ENCODE measurements at regions not wholly inside any gene's neighbourhood (a gene's known extent, or its start where the extent isn't known, plus 50 kb on each side); places are given as distances from the start of the nearest gene placed in this dataset.

- no peak for DNase-seq (ENCODE audit: low read depth)
These were observed 51.0 kb upstream of the L3MBTL3 start for GRCh38 chr6:129967427-129967826.

DNA sequence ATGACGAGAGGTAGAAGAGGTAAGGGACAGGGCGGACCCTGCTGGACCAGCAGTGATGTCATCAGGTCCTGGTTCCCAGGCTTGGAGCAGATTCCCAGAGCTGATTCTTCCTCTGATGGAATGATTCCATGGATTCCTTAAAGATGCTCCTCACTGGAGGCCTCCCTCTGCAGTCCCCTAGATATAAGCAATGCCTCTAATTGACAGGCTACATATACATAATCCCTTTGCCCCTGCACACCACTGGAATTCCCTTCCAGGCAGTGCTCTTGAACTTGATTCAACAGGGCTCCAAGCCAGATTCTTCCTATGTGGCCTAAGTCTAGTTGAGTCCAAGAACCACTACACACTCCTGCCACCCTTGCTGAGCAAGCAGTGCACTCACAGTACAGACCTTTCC lies 52.3 kb upstream of the L3MBTL3 start:
- DNase-seq (ENCODE audit: low read depth), result no peak

DNA sequence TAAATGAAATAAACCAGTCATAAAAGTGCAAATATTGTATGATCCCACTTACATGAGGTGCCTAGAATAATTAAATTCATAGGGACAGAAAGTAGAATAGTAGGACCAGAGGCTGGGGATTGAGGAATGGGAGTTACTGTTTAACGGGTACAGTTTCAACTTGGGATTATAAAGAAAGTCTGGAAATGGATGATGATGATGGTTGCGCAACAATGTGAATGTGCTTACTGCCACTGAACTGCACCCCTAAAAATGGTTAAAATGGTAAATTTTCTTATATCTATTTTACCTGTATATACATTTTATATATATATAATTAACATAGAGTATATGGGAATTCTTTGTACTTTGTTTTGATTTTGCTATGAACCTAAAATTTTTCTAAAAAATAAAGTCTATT lies 53.3 kb upstream of the L3MBTL3 start:
- no peak for DNase-seq (ENCODE audit: low read depth)

- DNase-seq (ENCODE audit: low read depth), result no peak
These were observed 58.9 kb upstream of the L3MBTL3 start for GRCh38 chr6:129959358-129959930.

DNA sequence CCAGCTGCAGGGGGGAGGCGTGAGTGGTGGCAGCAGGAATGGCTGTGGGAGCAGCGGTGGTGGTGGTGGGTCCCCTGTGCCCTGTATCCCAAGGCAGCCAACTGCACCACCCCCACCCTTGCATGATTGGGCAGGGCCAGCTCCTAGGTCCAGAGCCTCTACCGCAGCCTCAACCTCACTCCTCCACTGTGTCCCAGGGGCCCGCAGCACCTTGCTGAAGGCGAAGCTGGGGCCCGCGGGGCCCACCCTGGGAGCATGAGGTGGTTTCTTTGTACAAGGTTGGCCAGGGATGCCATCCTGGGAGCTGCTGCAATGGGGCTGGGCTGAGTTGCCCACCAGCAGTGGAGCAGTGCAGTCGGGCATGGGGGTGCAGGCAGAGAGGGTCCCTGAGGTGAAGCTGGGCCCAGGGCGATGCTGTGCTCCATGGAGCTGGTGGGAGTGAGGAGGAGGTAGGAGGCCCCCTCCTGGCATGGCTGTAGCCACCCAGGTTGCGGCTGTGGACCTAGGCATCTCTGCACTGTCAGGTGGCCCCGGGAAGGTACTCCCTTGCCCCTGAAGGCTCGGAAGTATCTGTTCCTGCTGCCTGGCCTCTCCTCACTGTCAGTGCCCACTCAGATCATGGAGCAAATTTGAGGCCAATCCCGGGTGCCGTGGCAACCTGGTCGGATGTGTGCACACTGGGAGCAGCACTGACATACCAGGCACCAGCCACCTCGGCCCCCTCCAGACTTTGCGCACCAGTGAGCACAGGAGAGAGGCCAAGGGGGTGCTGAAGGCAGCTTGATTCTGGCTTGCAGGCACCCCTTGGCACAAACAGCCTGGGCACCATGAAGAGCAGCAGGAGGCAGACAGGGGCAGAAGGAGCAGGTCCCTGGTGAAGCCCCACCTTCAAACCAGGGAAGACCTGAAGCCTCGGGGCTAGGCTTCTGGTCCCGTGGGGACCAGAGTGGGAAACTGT lies 60.2 kb upstream of the L3MBTL3 start:
- no peak for DNase-seq (ENCODE audit: low read depth)

GRCh38 chr6:129955584-129955983 lies 62.8 kb upstream of the L3MBTL3 start:
- DNase-seq (ENCODE audit: low read depth), result no peak

GRCh38 chr6:129954749-129955431 lies 63.5 kb upstream of the L3MBTL3 start:
- no peak for DNase-seq (ENCODE audit: low read depth)

GRCh38 chr6:129947797-129948196 lies 70.6 kb upstream of the L3MBTL3 start:
- no peak for DNase-seq (ENCODE audit: low read depth)

DNA sequence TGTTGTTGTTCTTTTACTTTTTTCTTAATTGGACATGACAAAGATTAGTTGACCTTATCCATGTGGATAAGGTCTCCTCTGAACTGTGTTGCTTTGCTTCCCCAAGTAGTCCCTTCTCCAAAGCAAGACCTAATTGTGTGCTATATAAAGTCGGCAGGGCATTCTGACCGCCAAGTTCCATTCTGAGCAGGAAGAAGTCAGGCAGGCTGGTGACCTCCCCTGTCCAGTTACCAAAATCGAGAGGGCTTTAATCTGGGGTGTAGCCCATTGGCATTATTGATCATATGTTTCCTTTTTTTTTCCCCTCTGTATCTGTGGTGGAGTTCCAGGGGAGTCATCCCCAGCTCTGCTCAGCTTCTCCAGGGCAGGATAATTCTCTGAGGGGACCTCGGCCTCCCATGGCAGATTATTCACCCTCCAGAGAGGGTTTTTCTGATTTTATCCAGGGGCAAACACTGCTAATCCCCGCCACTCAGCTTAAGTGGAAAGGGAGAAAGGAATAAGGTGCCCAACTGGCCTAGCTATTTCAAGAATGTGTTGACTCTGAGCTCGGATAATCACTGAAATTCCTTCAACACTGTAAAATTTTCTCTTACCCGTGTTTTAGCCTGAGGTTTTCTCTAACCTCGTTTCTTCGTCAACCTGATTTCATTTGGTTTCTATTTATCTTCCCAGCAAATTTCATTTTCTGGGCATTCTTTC lies 71.8 kb upstream of the L3MBTL3 start:
- DNase-seq (ENCODE audit: low read depth), result no peak

DNA sequence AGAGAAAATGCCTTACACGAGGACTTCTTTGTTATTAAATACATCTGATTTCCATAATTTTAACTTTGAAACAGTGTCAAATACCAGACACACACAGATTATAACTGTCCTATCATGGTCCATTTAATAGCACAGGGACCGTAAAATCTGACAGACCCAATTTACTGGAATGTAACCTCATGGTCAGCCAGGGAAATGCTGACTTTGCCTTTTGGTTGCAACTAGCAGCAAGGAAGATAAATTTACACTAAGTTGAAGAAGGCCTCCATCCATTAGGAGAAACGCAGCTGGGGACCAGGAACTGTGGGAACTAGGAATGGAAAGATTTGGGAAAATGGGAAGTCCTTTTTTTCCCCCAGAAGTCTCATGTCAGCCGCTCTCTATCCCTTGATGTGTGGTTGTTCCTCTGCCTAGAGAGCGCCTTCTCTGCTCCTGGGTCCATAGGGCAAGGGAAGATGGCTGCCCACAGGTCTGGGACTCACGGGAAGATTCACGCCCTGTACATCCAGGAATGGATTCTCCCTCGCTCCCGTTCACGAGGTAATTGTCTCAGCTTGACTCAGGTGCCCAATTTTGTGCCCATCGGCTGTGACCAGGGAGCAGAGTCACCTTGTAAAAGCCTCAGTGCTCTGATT lies 74.6 kb upstream of the L3MBTL3 start:
- no peak for DNase-seq (ENCODE audit: low read depth)

GRCh38 chr6:129940454-129941195 lies 77.8 kb upstream of the L3MBTL3 start:
- no peak for DNase-seq (ENCODE audit: low read depth)

- DNase-seq (ENCODE audit: low read depth), result no peak
These were observed 77.3 kb upstream of the TMEM244 start for GRCh38 chr6:129938249-129939020.

- DNase-seq (ENCODE audit: low read depth), result peak; percentile 59
These were observed 75.4 kb upstream of the TMEM244 start for GRCh38 chr6:129936329-129937165.

DNA sequence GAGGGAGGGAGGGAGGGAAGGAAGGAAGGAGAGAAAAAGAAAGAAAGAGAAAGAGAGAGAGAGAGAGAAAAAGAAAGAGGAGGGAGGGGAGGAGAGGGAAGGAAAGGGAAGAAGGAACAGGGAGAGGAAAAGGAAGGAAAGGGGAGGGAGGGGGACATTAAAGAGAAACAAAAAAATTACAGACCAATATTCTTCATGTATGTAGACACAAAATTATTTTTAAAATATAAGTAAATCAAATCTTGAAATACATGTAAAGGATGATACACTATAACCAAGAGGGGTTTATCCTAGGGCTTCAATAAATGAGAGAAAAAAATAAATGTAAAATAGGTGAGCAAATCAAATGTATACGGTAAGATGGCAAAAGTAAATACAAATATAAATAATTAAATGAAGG lies 71.2 kb upstream of the TMEM244 start:
- no peak for DNase-seq (ENCODE audit: low read depth)

DNA sequence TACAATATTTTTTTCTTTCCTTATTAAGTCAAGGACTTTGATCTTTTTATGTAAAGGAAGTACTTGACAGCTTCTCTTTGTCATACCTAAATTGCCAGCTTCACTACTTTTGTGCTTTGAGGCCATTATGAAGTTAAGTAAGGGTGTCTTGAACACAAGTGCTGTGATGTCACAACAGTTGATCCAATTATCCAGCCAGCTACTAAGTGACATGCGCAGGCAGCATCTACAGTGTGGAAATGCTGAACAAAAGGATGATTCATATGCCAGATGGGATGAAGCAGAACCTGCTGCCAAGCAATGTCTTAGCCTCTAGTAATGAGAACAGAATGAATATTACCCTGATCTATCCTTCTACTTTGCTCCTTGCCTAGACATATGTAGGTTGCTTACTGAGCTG lies 68.3 kb upstream of the TMEM244 start:
- DNase-seq (ENCODE audit: low read depth), result no peak

- DNase-seq (ENCODE audit: low read depth), result no peak
These were observed 62.6 kb upstream of the TMEM244 start for GRCh38 chr6:129923530-129924250.

- DNase-seq (ENCODE audit: low read depth), result no peak
These were observed 60.2 kb upstream of the TMEM244 start for GRCh38 chr6:129921169-129921817.

DNA sequence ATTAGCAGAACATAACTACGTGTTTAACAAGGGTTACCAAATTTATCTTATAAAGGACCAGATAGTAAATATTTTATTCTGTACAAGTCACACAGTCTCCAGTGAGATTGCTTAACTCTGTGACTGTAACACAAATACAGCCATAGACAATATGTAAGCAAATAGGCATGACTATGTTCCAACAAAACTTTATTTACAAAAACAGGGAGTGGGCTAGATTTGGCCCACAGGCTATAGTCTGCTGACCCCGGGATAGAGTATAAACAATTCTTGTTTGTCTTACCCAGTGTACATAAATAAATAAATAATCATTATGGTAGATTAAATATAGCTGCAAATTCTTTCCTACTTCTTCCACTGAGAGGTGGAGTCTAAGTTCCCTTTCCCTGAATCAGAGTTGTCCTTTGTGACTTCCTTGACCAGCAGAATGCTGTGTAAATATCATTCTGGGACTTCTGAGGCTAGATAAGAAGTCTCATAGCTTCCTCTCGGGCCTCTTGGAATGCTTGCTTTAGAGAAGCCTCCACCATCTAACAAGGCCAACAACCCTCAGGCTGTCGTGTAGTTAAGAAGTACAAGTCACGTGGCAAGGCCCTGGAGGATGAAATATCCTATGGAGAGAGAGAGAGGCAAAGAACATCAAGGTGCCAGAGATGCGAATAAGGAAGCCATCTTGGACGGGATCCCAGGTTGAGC lies 59.1 kb upstream of the TMEM244 start:
- DNase-seq (ENCODE audit: low read depth), result no peak
